Testis (tissue), 2 donors: ENCODE measurements at regions not wholly inside any gene's neighbourhood (a gene's known extent, or its start where the extent isn't known, plus 50 kb on each side); places are given as distances from the start of the nearest gene placed in this dataset.

Experiments
- DNase-seq: peaks from one replicate; pipeline ENCODE4 v3.0.0-alpha.2; 2019
- H3K27ac ChIP-seq, 2 donors: fragments of 200-600 bp; sonication (generic); one replicate each; pipeline ENCODE4 v1.5.1; 2019
- H3K27me3 ChIP-seq: fragments of 200-600 bp; sonication (generic); one replicate; pipeline ENCODE4 v1.5.1; 2019
- H3K36me3 ChIP-seq: fragments of 200-600 bp; sonication (generic); one replicate; pipeline ENCODE4 v1.5.1; 2017; ENCODE audit warnings: low read depth; ENCODE audit errors: missing control alignments
- H3K4me1 ChIP-seq: fragments of 200-600 bp; sonication (generic); one replicate; pipeline ENCODE4 v1.5.1; 2019
- H3K4me3 ChIP-seq, 2 donors: fragments of 200-600 bp; sonication (generic); one replicate each; pipeline ENCODE4 v1.5.1; 2017 to 2019
- H3K9me3 ChIP-seq: fragments of 200-600 bp; sonication (generic); one replicate; pipeline ENCODE4 v1.5.1; 2017
- CTCF ChIP-seq, 3 experiments: fragments of 450-650 bp in 2 of 3; fragments of 200-600 bp in 1 of 3; sonication (generic) in 1 of 3; IDR thresholded peaks; one replicate each; pipeline ENCODE4 v1.5.1; 2016 to 2019; ENCODE audit warnings: antibody characterized with exemption in 3 of 3, mild to moderate bottlenecking in 2 of 3, moderate library complexity in 1 of 3
- POLR2A ChIP-seq: fragments of 450-650 bp; IDR thresholded peaks from one replicate; pipeline ENCODE4 v1.6.1; 2017; ENCODE audit warnings: antibody characterized with exemption, mild to moderate bottlenecking, moderate library complexity
- WGBS, 2 donors: methylation state at CpG; one replicate each; pipeline ENCODE4 v1.1.5; 2018; 5-methylcytosine and 5-hydroxymethylcytosine counted together
- intact Hi-C: fragments of 100-400 bp; cut with DNase I; formaldehyde crosslinking; loops from one replicate; pipeline ENCODE4 v1.15.1; 2023; ENCODE audit warnings: low total_unique reads

DNA sequence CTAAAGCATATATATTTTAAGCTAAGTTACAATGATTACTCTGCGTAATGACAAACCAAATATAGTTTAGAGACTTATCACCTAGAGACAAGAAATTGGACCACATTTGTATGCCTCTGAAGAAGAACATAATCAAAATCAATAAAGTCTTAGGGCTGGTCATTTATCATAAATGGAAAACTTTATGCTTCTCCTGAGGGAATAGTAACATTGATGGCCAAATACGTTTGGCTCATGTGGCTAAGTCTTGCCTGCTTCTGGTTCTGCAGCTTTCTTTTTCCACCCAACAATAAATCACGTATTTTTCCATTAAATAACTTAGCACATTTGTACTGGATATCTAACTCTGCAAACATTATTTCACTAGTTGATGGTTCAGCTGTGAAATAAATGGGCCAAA lies 458.4 kb downstream of the SLITRK1 start:
- no peak for DNase-seq
- TF ChIP-seq POLR2A: no peak
- no peak for TF ChIP-seq CTCF (IDR thresholded peaks at IDR 0.05)
- no peaks in the 10 kb centered on the region for H3K27me3 ChIP-seq
- H3K27ac ChIP-seq: no peak overlapping the region
- H3K9me3 ChIP-seq: no peaks in the 10 kb centered on the region
- 60 to 70% methylated on average over 3 of the region's 3 CpGs for WGBS, 2 donors
- no peak overlapping the region for H3K4me3 ChIP-seq
- no peaks in the 10 kb centered on the region for H3K4me1 ChIP-seq
- intact Hi-C loops: no loop called here
- H3K36me3 ChIP-seq: no peaks in the 10 kb centered on the region

DNA sequence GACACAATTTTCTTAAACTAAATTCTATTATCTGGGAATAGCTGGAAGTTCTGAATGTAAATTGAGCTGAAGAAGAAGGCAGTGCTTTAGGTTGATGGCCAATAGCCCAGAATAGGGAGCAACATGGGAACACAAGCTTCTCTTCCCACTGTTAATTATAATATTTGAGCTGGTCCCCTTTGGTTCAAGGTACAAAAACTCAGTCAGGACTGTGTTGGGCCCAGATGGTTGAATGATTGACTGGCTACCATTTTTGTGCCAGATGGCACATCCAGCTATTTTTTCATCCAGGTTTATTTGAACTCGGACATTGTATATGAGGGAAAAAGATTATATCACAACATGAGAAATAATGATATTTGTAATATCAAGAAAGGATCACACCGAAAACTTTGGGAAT lies 458.9 kb downstream of the SLITRK1 start:
- Histone ChIP-seq H3K27me3 (no peaks in the 10 kb centered on the region), H3K9me3 (no peaks in the 10 kb centered on the region), H3K36me3 (no peaks in the 10 kb centered on the region), H3K27ac (no peak overlapping the region), H3K4me1 (no peaks in the 10 kb centered on the region), H3K4me3 (no peak overlapping the region)
- DNase-seq: no peak
- TF ChIP-seq POLR2A (no peak), CTCF (IDR thresholded peaks at IDR 0.05) (no peak)
- intact Hi-C loops: no loop called here
- 72 to 76% methylated on average over 2 of the region's 2 CpGs for WGBS, 2 donors

- intact Hi-C loops: no loop called here
- 87 to 89% methylated on average over 4 of the region's 4 CpGs for whole genome bisulfite sequencing, 2 donors
- DNase-seq: no peak
- Histone ChIP-seq H3K4me3 (no peak overlapping the region), H3K36me3 (no peaks in the 10 kb centered on the region), H3K27ac (no peak overlapping the region), H3K27me3 (no peaks in the 10 kb centered on the region), H3K9me3 (no peaks in the 10 kb centered on the region), H3K4me1 (no peaks in the 10 kb centered on the region)
- TF ChIP-seq POLR2A (no peak), CTCF (IDR thresholded peaks at IDR 0.05) (no peak)
Measured at GRCh38 chr13:83414393-83414792, 467.9 kb downstream of the SLITRK1 start.

DNA sequence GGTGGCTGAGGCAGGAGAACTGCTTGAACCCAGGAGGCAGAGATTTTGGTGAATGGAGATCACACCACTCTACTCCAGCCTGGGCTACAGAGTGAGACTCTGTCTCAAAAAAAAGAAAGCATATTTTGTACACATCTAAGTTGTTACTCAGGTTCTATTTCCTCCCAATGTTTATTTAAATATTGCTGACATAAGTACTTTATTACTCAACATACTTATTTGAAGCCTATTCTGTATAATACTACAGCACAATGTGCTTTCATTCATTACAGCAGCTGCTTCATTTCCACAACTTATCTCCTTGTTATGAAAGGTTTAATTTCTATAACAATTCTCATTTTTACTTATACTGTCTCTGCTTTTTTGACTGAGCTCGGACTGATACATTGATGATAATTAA lies 495.7 kb downstream of the SLITRK1 start:
- Histone ChIP-seq H3K9me3 (no peaks in the 10 kb centered on the region), H3K4me1 (no peaks in the 10 kb centered on the region), H3K27me3 (no peaks in the 10 kb centered on the region), H3K4me3 (no peak overlapping the region), H3K27ac (no peak overlapping the region), H3K36me3 (no peaks in the 10 kb centered on the region)
- 83 to 94% methylated on average over 1 of the region's 1 CpG for WGBS, 2 donors
- intact Hi-C loops: no loop called here
- TF ChIP-seq CTCF (IDR thresholded peaks at IDR 0.05): no peak
- DNase-seq: no peak

DNA sequence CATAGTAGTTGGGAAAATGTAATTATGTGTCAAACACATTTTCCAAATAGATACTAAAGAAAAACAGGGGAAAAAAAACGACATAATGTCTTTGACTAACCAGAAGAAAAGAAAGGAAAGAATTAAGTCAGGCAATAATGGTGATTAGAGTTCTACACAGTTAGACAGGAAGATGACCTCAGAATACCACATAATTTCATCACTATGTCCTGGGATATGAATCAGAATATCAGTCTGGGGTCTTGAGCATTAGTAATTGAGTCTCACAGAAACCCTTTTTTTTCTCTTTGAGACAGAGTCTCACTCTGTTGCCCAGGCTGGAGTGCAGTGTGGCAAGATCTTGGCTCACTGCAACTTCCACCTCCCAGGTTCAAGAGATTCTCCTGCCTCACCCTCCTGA lies 503.4 kb downstream of the SLITRK1 start:
- no peaks in the 10 kb centered on the region for H3K36me3 ChIP-seq
- TF ChIP-seq CTCF (IDR thresholded peaks at IDR 0.05) (no peak), POLR2A (no peak)
- H3K9me3 ChIP-seq: no peaks in the 10 kb centered on the region
- H3K4me1 ChIP-seq: no peaks in the 10 kb centered on the region
- H3K4me3 ChIP-seq: no peak overlapping the region
- intact Hi-C loops: no loop called here
- no peak overlapping the region for H3K27ac ChIP-seq
- H3K27me3 ChIP-seq: no peaks in the 10 kb centered on the region
- WGBS, 2 donors: 52 to 53% methylated on average over 1 of the region's 1 CpG
- no peak for DNase-seq
